ENCODE measurements at regions not wholly inside any gene's neighbourhood (a gene's known extent, or its start where the extent isn't known, plus 50 kb on each side); places are given as distances from the start of the nearest gene placed in this dataset.

- in situ Hi-C loops (cut with MboI; ENCODE audit: low pct_unique_long_range_greater_than_20kb, low sequenced_read_pairs) = no loop called here
- no peak for DNase-seq
These were observed 246.2 kb downstream of the LRFN2 start for GRCh38 chr6:40340957-40341356.

- in situ Hi-C loops (cut with MboI; ENCODE audit: low pct_unique_long_range_greater_than_20kb, low sequenced_read_pairs) = no loop called here
- DNase-seq = no peak
These were observed 247.0 kb downstream of the LRFN2 start for GRCh38 chr6:40340196-40340595.

- DNase-seq = no peak
- in situ Hi-C loops (cut with MboI; ENCODE audit: low pct_unique_long_range_greater_than_20kb, low sequenced_read_pairs) = no loop called here
These were observed 248.9 kb downstream of the LRFN2 start for GRCh38 chr6:40338306-40338705.

GRCh38 chr6:40336940-40337760, 250.0 kb downstream of the LRFN2 start:
- in situ Hi-C loops (cut with MboI; ENCODE audit: low pct_unique_long_range_greater_than_20kb, low sequenced_read_pairs) = no loop called here
- no peak for DNase-seq

GRCh38 chr6:40336296-40336695, 250.9 kb downstream of the LRFN2 start:
- no peak for DNase-seq
- in situ Hi-C loops (cut with MboI; ENCODE audit: low pct_unique_long_range_greater_than_20kb, low sequenced_read_pairs) = no loop called here

- no peak for DNase-seq
- in situ Hi-C loops (cut with MboI; ENCODE audit: low pct_unique_long_range_greater_than_20kb, low sequenced_read_pairs) = no loop called here
These were observed 252.5 kb downstream of the LRFN2 start for GRCh38 chr6:40334496-40335270.

- in situ Hi-C loops (cut with MboI; ENCODE audit: low pct_unique_long_range_greater_than_20kb, low sequenced_read_pairs) = no loop called here
- DNase-seq = no peak
These were observed 255.6 kb downstream of the LRFN2 start for GRCh38 chr6:40331545-40331944.

GRCh38 chr6:40330301-40330721, 256.9 kb downstream of the LRFN2 start:
- DNase-seq = no peak
- in situ Hi-C loops (cut with MboI; ENCODE audit: low pct_unique_long_range_greater_than_20kb, low sequenced_read_pairs) = no loop called here

GRCh38 chr6:40328986-40329545, 258.1 kb downstream of the LRFN2 start:
- DNase-seq = no peak
- in situ Hi-C loops (cut with MboI; ENCODE audit: low pct_unique_long_range_greater_than_20kb, low sequenced_read_pairs) = no loop called here

- peak; percentile 17 for DNase-seq
- in situ Hi-C loops (cut with MboI; ENCODE audit: low pct_unique_long_range_greater_than_20kb, low sequenced_read_pairs) = no loop called here
These were observed 258.7 kb downstream of the LRFN2 start for GRCh38 chr6:40328386-40328985.

- in situ Hi-C loops (cut with MboI; ENCODE audit: low pct_unique_long_range_greater_than_20kb, low sequenced_read_pairs) = no loop called here
These were observed 260.3 kb downstream of the LRFN2 start for GRCh38 chr6:40326714-40327421.

GRCh38 chr6:40325791-40326190, 261.4 kb downstream of the LRFN2 start:
- no peak for DNase-seq
- in situ Hi-C loops (cut with MboI; ENCODE audit: low pct_unique_long_range_greater_than_20kb, low sequenced_read_pairs) = no loop called here

More at GRCh38 chr6:40326714-40327421, 260.3 kb downstream of the LRFN2 start:
- DNase-seq = no peak

GRCh38 chr6:40325041-40325440, 262.1 kb downstream of the LRFN2 start:
- DNase-seq = no peak
- in situ Hi-C loops (cut with MboI; ENCODE audit: low pct_unique_long_range_greater_than_20kb, low sequenced_read_pairs) = no loop called here

GRCh38 chr6:40323881-40324634, 263.1 kb downstream of the LRFN2 start:
- DNase-seq = no peak
- in situ Hi-C loops (cut with MboI; ENCODE audit: low pct_unique_long_range_greater_than_20kb, low sequenced_read_pairs) = no loop called here

- in situ Hi-C loops (cut with MboI; ENCODE audit: low pct_unique_long_range_greater_than_20kb, low sequenced_read_pairs) = no loop called here
- no peak for DNase-seq
These were observed 264.8 kb downstream of the LRFN2 start for GRCh38 chr6:40322336-40322735.

- no peak for DNase-seq
- in situ Hi-C loops (cut with MboI; ENCODE audit: low pct_unique_long_range_greater_than_20kb, low sequenced_read_pairs) = no loop called here
These were observed 265.5 kb downstream of the LRFN2 start for GRCh38 chr6:40321616-40322015.

- DNase-seq = no peak
- in situ Hi-C loops (cut with MboI; ENCODE audit: low pct_unique_long_range_greater_than_20kb, low sequenced_read_pairs) = no loop called here
These were observed 266.2 kb downstream of the LRFN2 start for GRCh38 chr6:40320947-40321346.

- DNase-seq = no peak
- in situ Hi-C loops (cut with MboI; ENCODE audit: low pct_unique_long_range_greater_than_20kb, low sequenced_read_pairs) = no loop called here
These were observed 266.7 kb downstream of the LRFN2 start for GRCh38 chr6:40320441-40320840.

Measured in KBM-7 (cell line).